RWPE2 (cell line): ENCODE measurements at regions not wholly inside any gene's neighbourhood (a gene's known extent, or its start where the extent isn't known, plus 50 kb on each side); places are given as distances from the start of the nearest gene placed in this dataset.

ENCODE experiments used
- ATAC-seq: fragments of 200-7000 bp; cut with Tn5 transposase; 3 replicates; pipeline ENCODE4 v1.9.1; 2021; ENCODE audit warnings: low read depth
- DNase-seq: peaks from one replicate; pipeline ENCODE4 v3.0.0-alpha.2; 2020; ENCODE audit warnings: low spot score
- H3K27ac ChIP-seq: fragments of 450-650 bp; 2 replicates; pipeline ENCODE4 v1.5.1; 2017; ENCODE audit warnings: mild to moderate bottlenecking; ENCODE audit not compliant: poor library complexity, severe bottlenecking
- H3K27me3 ChIP-seq: fragments of 250-450 bp; sonication (Bioruptor Pico); 2 replicates; pipeline ENCODE4 v1.5.1; 2021; ENCODE audit warnings: mild to moderate bottlenecking, moderate library complexity; ENCODE audit not compliant: insufficient read depth, poor library complexity, severe bottlenecking
- H3K36me3 ChIP-seq: fragments of 250-450 bp; sonication (Bioruptor Pico); 2 replicates; pipeline ENCODE4 v1.5.1; 2020; ENCODE audit warnings: low read depth, mild to moderate bottlenecking, moderate library complexity
- H3K4me1 ChIP-seq: fragments of 250-450 bp; sonication (Bioruptor Pico); 2 replicates; pipeline ENCODE4 v1.5.1; 2021; ENCODE audit warnings: mild to moderate bottlenecking, moderate library complexity; ENCODE audit not compliant: insufficient read depth, poor library complexity, severe bottlenecking
- H3K4me3 ChIP-seq: fragments of 250-450 bp; sonication (Bioruptor Pico); 2 replicates; pipeline ENCODE4 v1.5.1; 2021; ENCODE audit warnings: mild to moderate bottlenecking, moderate library complexity; ENCODE audit not compliant: severe bottlenecking
- H3K9me3 ChIP-seq: fragments of 250-450 bp; sonication (Bioruptor Pico); 2 replicates; pipeline ENCODE4 v1.5.1; 2021; ENCODE audit warnings: mild to moderate bottlenecking, moderate library complexity; ENCODE audit not compliant: severe bottlenecking
- TF ChIP-seq, protein P1 (sequence below): fragments of 450-650 bp; IDR thresholded peaks from one replicate; pipeline ENCODE4 v1.5.1; 2017; ENCODE audit warnings: mild to moderate bottlenecking, moderate library complexity; ENCODE audit not compliant: poor library complexity, severe bottlenecking

DNA sequence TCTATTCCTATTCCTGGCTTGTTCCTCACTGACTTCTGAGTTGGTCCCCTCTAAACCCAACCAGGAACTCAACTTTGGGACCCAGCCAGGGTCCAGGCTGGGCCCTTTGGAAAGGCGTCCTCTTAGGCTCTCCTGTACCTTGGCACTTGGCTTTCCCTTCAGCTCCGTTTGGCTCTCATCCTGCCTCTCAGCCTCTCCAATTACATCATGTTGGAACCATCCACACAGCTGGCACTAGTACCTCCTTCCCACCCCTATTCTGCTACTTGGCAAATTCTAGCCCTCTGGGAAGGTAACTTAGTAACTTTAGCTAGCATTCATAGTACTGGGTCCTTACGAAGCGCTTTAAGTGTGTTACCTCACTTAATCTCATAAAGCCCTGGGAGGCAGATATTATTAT is 205.3 kb upstream of the HABP2 start:
- DNase-seq, result no peak
- no peaks in the 10 kb centered on the region for H3K9me3 ChIP-seq
- no peaks in the 10 kb centered on the region for H3K4me1 ChIP-seq
- no peaks in the 10 kb centered on the region for H3K36me3 ChIP-seq
- no peak overlapping the region for H3K27ac ChIP-seq
- no peak overlapping the region for H3K4me3 ChIP-seq
- H3K27me3 ChIP-seq, result no peaks in the 10 kb centered on the region
- TF ChIP-seq, protein P1, sequence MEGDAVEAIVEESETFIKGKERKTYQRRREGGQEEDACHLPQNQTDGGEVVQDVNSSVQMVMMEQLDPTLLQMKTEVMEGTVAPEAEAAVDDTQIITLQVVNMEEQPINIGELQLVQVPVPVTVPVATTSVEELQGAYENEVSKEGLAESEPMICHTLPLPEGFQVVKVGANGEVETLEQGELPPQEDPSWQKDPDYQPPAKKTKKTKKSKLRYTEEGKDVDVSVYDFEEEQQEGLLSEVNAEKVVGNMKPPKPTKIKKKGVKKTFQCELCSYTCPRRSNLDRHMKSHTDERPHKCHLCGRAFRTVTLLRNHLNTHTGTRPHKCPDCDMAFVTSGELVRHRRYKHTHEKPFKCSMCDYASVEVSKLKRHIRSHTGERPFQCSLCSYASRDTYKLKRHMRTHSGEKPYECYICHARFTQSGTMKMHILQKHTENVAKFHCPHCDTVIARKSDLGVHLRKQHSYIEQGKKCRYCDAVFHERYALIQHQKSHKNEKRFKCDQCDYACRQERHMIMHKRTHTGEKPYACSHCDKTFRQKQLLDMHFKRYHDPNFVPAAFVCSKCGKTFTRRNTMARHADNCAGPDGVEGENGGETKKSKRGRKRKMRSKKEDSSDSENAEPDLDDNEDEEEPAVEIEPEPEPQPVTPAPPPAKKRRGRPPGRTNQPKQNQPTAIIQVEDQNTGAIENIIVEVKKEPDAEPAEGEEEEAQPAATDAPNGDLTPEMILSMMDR, result no peak
- no peak for ATAC-seq

DNA sequence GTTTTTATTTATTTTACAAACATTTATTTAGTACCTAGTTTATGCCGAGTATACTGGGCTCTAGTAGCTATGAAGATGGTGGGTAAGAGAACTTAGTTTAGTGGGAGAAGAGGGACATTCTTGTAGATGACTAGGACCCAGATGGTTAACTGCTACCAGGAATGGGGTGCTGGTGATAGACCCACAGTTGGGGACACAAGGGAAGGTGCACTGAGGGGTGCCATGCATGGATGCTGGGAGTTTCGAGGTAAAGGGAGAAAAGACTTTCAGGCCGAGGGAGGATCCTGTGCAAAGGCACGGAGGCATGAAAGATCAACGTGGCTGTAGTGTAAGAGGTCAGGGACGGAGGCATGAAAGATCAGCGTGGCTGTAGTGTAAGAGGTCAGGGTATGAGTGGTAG is 204.2 kb upstream of the HABP2 start:
- DNase-seq, result no peak
- TF ChIP-seq, protein P1, result no peak
- no peaks in the 10 kb centered on the region for H3K36me3 ChIP-seq
- no peak overlapping the region for H3K27ac ChIP-seq
- H3K4me3 ChIP-seq, result no peak overlapping the region
- no peaks in the 10 kb centered on the region for H3K27me3 ChIP-seq
- no peak for ATAC-seq
- no peaks in the 10 kb centered on the region for H3K4me1 ChIP-seq
- no peaks in the 10 kb centered on the region for H3K9me3 ChIP-seq

DNA sequence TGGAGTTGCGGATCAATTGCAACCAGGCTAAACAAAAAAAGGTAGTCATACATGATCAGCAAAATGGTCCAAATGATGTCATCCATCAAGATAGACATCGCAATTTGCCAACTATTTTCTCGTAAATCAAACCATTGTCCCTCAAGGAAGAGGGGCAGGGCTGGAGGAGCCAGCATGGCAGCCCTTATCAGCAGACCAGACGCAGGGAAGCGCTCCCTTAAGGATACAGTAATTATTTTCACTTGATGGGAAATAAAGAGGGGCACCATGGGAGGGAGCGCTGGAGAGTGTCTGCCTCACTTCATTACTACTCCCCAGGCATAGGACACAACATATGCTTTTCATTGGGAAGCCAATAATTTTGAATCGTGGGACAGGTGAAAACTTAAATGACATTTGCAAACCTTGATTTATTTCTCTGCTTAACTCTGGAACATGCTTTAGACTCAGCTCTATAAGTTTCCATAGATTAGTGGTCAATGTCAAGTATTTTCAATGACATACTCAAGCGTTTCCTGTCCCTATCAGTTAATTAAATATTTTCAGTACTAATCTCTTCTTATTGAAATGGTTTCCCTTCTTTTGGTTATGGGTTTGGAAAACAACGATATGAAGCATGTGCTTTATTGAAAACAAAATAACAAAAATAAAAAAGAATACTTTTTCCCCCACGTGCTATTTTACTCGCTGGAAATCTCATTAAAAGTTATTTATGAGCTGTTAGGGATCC is 202.4 kb upstream of the HABP2 start:
- H3K27me3 ChIP-seq, result no peaks in the 10 kb centered on the region
- H3K36me3 ChIP-seq, result no peaks in the 10 kb centered on the region
- TF ChIP-seq, protein P1, result no peak
- DNase-seq (no peak), ATAC-seq (no peak)
- no peak overlapping the region for H3K27ac ChIP-seq
- no peaks in the 10 kb centered on the region for H3K4me1 ChIP-seq
- H3K9me3 ChIP-seq, result no peaks in the 10 kb centered on the region
- no peak overlapping the region for H3K4me3 ChIP-seq

DNA sequence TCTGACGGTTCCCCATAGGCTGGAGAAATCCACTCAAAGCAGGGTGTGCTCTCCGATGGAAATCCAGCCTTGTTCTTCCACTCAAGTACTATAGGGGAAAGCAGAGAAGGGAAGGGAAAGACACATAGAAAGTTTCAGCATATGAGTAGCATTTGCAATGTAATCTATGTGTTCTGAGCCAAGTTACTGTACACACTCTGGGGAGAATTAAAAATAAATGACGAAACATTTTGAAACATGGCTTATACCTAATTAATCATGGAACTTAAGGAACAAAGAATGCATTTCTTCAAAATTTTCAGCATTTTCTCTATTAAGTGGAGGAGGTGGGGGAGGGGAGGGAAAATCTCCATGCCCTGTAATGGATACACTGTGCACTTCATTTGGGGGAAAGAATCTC is 198.1 kb upstream of the HABP2 start:
- Histone ChIP-seq H3K9me3 (no peaks in the 10 kb centered on the region), H3K36me3 (no peaks in the 10 kb centered on the region), H3K4me1 (no peaks in the 10 kb centered on the region), H3K4me3 (no peak overlapping the region), H3K27ac (no peak overlapping the region), H3K27me3 (peaks cover 5% of the 10 kb centered on the region)
- DNase-seq (no peak), ATAC-seq (no peak)
- TF ChIP-seq, protein P1, result no peak
